GM23338 (cell line): ENCODE measurements at regions not wholly inside any gene's neighbourhood (a gene's known extent, or its start where the extent isn't known, plus 50 kb on each side); places are given as distances from the start of the nearest gene placed in this dataset.

Experiments used
- ATAC-seq: fragments of 200-7000 bp; cut with Tn5 transposase; 3 replicates; pipeline ENCODE4 v1.9.1; 2020
- DNase-seq: peaks from one replicate; pipeline ENCODE4 v3.0.0-alpha.2; 2015; ENCODE audit warnings: low spot score
- H2AFZ ChIP-seq: fragments of 200-600 bp; sonication (generic); 2 replicates; pipeline ENCODE4 v1.8.0; 2016; ENCODE audit warnings: antibody characterized with exemption, mild to moderate bottlenecking, moderate library complexity
- H3F3A ChIP-seq: fragments of 200-600 bp; sonication (generic); replicated peaks from 2 replicates; pipeline ENCODE4 v1.8.0; 2017; ENCODE audit warnings: antibody characterized with exemption, mixed run types, low read depth
- H3K27ac ChIP-seq: fragments of 200-600 bp; sonication (generic); 2 replicates; pipeline ENCODE4 v1.6.1; 2016; ENCODE audit warnings: low read depth
- H3K27me3 ChIP-seq: fragments of 200-600 bp; sonication (generic); 2 replicates; pipeline ENCODE4 v1.8.0; 2016; ENCODE audit warnings: mild to moderate bottlenecking, mixed run types, moderate library complexity; ENCODE audit not compliant: insufficient read depth
- H3K36me3 ChIP-seq: fragments of 200-600 bp; sonication (generic); 2 replicates; pipeline ENCODE4 v1.8.0; 2016; ENCODE audit warnings: mild to moderate bottlenecking; ENCODE audit not compliant: insufficient read depth
- H3K4me1 ChIP-seq: fragments of 200-600 bp; sonication (generic); 2 replicates; pipeline ENCODE4 v1.8.0; 2016; ENCODE audit warnings: mild to moderate bottlenecking, moderate library complexity; ENCODE audit not compliant: insufficient read depth
- H3K4me2 ChIP-seq: fragments of 200-600 bp; sonication (generic); 2 replicates; pipeline ENCODE4 v1.7.1; 2017; ENCODE audit warnings: mixed run types
- H3K4me3 ChIP-seq: fragments of 200-600 bp; sonication (generic); 2 replicates; pipeline ENCODE4 v1.6.1; 2016; ENCODE audit warnings: mixed run types
- H3K79me2 ChIP-seq: fragments of 200-600 bp; sonication (generic); replicated peaks from 2 replicates; pipeline ENCODE4 v1.8.0; 2017; ENCODE audit warnings: mild to moderate bottlenecking; ENCODE audit not compliant: insufficient read depth
- H3K9me2 ChIP-seq: fragments of 200-600 bp; sonication (generic); 2 replicates; pipeline ENCODE4 v1.8.0; 2017; ENCODE audit not compliant: insufficient read depth
- H4K20me1 ChIP-seq: fragments of 200-600 bp; sonication (generic); replicated peaks from 2 replicates; pipeline ENCODE4 v1.8.0; 2017; ENCODE audit warnings: mild to moderate bottlenecking; ENCODE audit not compliant: insufficient read depth
- H3K27ac Mint-ChIP-seq: 2 replicates; pipeline ENCODE4 v1.8.0; 2020; ENCODE audit warnings: inconsistent platforms, mild to moderate bottlenecking, moderate library complexity, mixed read lengths
- H3K27me3 Mint-ChIP-seq: 3 replicates; pipeline ENCODE4 v1.8.0; 2022; ENCODE audit warnings: low read depth, mild to moderate bottlenecking, moderate library complexity, mixed read lengths, inconsistent platforms; ENCODE audit not compliant: insufficient read depth, poor library complexity
- H3K36me3 Mint-ChIP-seq: 3 replicates; pipeline ENCODE4 v1.8.0; 2021; ENCODE audit warnings: low read depth, mild to moderate bottlenecking, inconsistent platforms, moderate library complexity, mixed read lengths
- H3K4me1 Mint-ChIP-seq: 3 replicates; pipeline ENCODE4 v1.8.0; 2020; ENCODE audit warnings: mild to moderate bottlenecking, inconsistent platforms, mixed read lengths
- H3K4me3 Mint-ChIP-seq: 3 replicates; pipeline ENCODE4 v1.8.0; 2021; ENCODE audit warnings: moderate library complexity, mild to moderate bottlenecking, inconsistent platforms, mixed read lengths
- H3K9me3 Mint-ChIP-seq: 3 replicates; pipeline ENCODE4 v1.8.0; 2020; ENCODE audit warnings: moderate library complexity, mild to moderate bottlenecking, inconsistent platforms, mixed read lengths
- CREB1 ChIP-seq: fragments of 250-450 bp; sonication (Bioruptor Pico); IDR thresholded peaks from 2 replicates; pipeline ENCODE4 v1.5.0; 2020; ENCODE audit warnings: low read depth, mild to moderate bottlenecking, moderate library complexity
- CTCF ChIP-seq, 2 experiments: fragments of 200-600 bp in 1 of 2; sonication (generic) in 1 of 2; conservative IDR thresholded peaks; 2 replicates each; pipeline versions ENCODE4 v1.5.1 to v1.6.1; 2016 to 2017; ENCODE audit warnings: antibody characterized with exemption in 2 of 2, low read depth in 2 of 2, mild to moderate bottlenecking in 2 of 2, moderate library complexity in 1 of 2
- ETS1 ChIP-seq: IDR thresholded peaks from 2 replicates; pipeline ENCODE4 v1.6.1; 2016; ENCODE audit warnings: antibody characterized with exemption
- EZH2 ChIP-seq: fragments of 200-600 bp; sonication (generic); IDR thresholded peaks from one replicate; pipeline ENCODE4 v1.8.0; 2017; ENCODE audit warnings: antibody characterized with exemption, mild to moderate bottlenecking, low read depth; ENCODE audit not compliant: unreplicated experiment
- EZH2phosphoT487 ChIP-seq: fragments of 200-600 bp; sonication (generic); IDR thresholded peaks from one replicate; pipeline ENCODE4 v1.8.1; 2018; ENCODE audit warnings: antibody characterized with exemption; ENCODE audit not compliant: unreplicated experiment
- JUNB ChIP-seq: IDR thresholded peaks from one replicate; pipeline ENCODE4 v1.6.1; 2016; ENCODE audit warnings: antibody characterized with exemption; ENCODE audit not compliant: unreplicated experiment
- NANOG ChIP-seq: IDR thresholded peaks from 2 replicates; pipeline ENCODE4 v1.6.1; 2016; ENCODE audit warnings: antibody characterized with exemption, borderline replicate concordance
- POLR2AphosphoS5 ChIP-seq: IDR thresholded peaks from 2 replicates; pipeline ENCODE4 v1.6.1; 2016; ENCODE audit warnings: antibody characterized with exemption, low read depth
- REST ChIP-seq: IDR thresholded peaks from one replicate; pipeline ENCODE4 v1.6.1; 2018; ENCODE audit warnings: antibody characterized with exemption; ENCODE audit not compliant: unreplicated experiment
- STAT1 ChIP-seq: IDR thresholded peaks from one replicate; pipeline ENCODE4 v1.6.1; 2016; ENCODE audit warnings: antibody characterized with exemption; ENCODE audit not compliant: unreplicated experiment
- ZNF114 ChIP-seq: fragments of 250-450 bp; sonication (Bioruptor Pico); IDR thresholded peaks from 2 replicates; pipeline ENCODE4 v1.5.0; 2020; ENCODE audit warnings: mild to moderate bottlenecking, moderate library complexity
- ZNF331 ChIP-seq: fragments of 250-450 bp; sonication (Bioruptor Pico); IDR thresholded peaks from 2 replicates; pipeline ENCODE4 v1.5.0; 2020; ENCODE audit warnings: low read depth, mild to moderate bottlenecking, moderate library complexity
- ZNF462 ChIP-seq: fragments of 250-450 bp; sonication (Bioruptor Pico); IDR thresholded peaks from 2 replicates; pipeline ENCODE4 v1.5.0; 2020; ENCODE audit warnings: mild to moderate bottlenecking, moderate library complexity

- no peaks in the 10 kb centered on the region for H3F3A ChIP-seq
- H4K20me1 ChIP-seq = no peaks in the 10 kb centered on the region
- no peaks in the 10 kb centered on the region for H3K4me1 Mint-ChIP-seq
- H3K4me2 ChIP-seq = no peak overlapping the region
- no peak overlapping the region for H3K4me3 ChIP-seq
- H3K36me3 Mint-ChIP-seq = no peaks in the 10 kb centered on the region
- DNase-seq (no peak), ATAC-seq (no peak)
- H3K27me3 ChIP-seq = no peaks in the 10 kb centered on the region
- no peak overlapping the region for H3K27ac ChIP-seq
- H3K9me2 ChIP-seq = 0 out of 2 replicates have a peak, but pooled peaks cover 9% of the 10 kb centered on the region
- no peak overlapping the region for H2AFZ ChIP-seq
- TF ChIP-seq ZNF114 (CRISPR knock-in tag) = no peak
- no peak for TF ChIP-seq ETS1
- TF ChIP-seq ZNF331 (CRISPR knock-in tag) = no peak
- TF ChIP-seq ZNF462 (CRISPR knock-in tag) = no peak
- TF ChIP-seq STAT1 = no peak
- TF ChIP-seq JUNB = no peak
- no peak for TF ChIP-seq REST
- no peak for TF ChIP-seq EZH2phosphoT487
- TF ChIP-seq EZH2 = no peak
- no peak for TF ChIP-seq CREB1 (CRISPR knock-in tag)
- no peak for TF ChIP-seq CTCF (conservative IDR thresholded peaks at IDR 0.05; ENCODE audit: low read depth in 2 of 2)
- TF ChIP-seq POLR2AphosphoS5 = no peak
- no peak for TF ChIP-seq NANOG
- no peak overlapping the region for H3K27ac Mint-ChIP-seq
- no peaks in the 10 kb centered on the region for H3K4me1 ChIP-seq
- no peak overlapping the region for H3K4me3 Mint-ChIP-seq
- H3K79me2 ChIP-seq = no peaks in the 10 kb centered on the region
- 0 out of 3 replicates have a peak, but pooled peaks cover 3% of the 10 kb centered on the region for H3K9me3 Mint-ChIP-seq
- no peaks in the 10 kb centered on the region for H3K36me3 ChIP-seq
- H3K27me3 Mint-ChIP-seq = no peaks in the 10 kb centered on the region
Observed at GRCh38 chr20:6496874-6497273, 270.6 kb upstream of the BMP2 start.
